Liver (tissue), 8 donors: ENCODE measurements at regions not wholly inside any gene's neighbourhood (a gene's known extent, or its start where the extent isn't known, plus 50 kb on each side); places are given as distances from the start of the nearest gene placed in this dataset.

Experiments used
- DNase-seq: peaks from one replicate; pipeline ENCODE4 v3.0.0-alpha.2; 2017; ENCODE audit warnings: low spot score
- H3K27ac ChIP-seq, 2 donors: one replicate each; pipeline ENCODE4 v1.7.0; 2013; ENCODE audit warnings: inconsistent platforms in 2 of 2, low read length in 2 of 2, control low read depth in 1 of 2, low read depth in 1 of 2, mild to moderate bottlenecking in 1 of 2
- H3K27me3 ChIP-seq, 4 donors: one replicate each; pipeline versions ENCODE4 v1.6.1 to v1.7.0; 2013; ENCODE audit warnings: low read length in 3 of 4, inconsistent platforms in 1 of 4, mild to moderate bottlenecking in 1 of 4, moderate library complexity in 1 of 4; ENCODE audit not compliant: control insufficient read depth in 4 of 4, insufficient read depth in 4 of 4
- H3K36me3 ChIP-seq, 4 donors: one replicate each; pipeline versions ENCODE4 v1.6.1 to v1.7.0; 2013; ENCODE audit warnings: low read length in 3 of 4, mild to moderate bottlenecking in 3 of 4, low read depth in 1 of 4, moderate library complexity in 1 of 4; ENCODE audit not compliant: control insufficient read depth in 4 of 4, insufficient read depth in 3 of 4
- H3K4me1 ChIP-seq, 4 donors: one replicate each; pipeline versions ENCODE4 v1.6.1 to v1.7.0; 2013; ENCODE audit warnings: low read length in 3 of 4, mild to moderate bottlenecking in 3 of 4, moderate library complexity in 1 of 4; ENCODE audit not compliant: control insufficient read depth in 4 of 4, insufficient read depth in 4 of 4
- H3K4me3 ChIP-seq, 3 donors: one replicate each; pipeline versions ENCODE4 v1.6.1 to v1.7.0; 2013; ENCODE audit warnings: low read length in 3 of 3, control low read depth in 1 of 3, low read depth in 1 of 3, mild to moderate bottlenecking in 1 of 3
- H3K9ac ChIP-seq, 2 donors: one replicate each; pipeline ENCODE4 v1.7.0; 2013; ENCODE audit warnings: low read length in 2 of 2, mild to moderate bottlenecking in 2 of 2, moderate library complexity in 2 of 2, control low read depth in 1 of 2, low read depth in 1 of 2
- H3K9me3 ChIP-seq, 4 donors: one replicate each; pipeline versions ENCODE4 v1.6.1 to v1.7.0; 2013; ENCODE audit warnings: low read length in 3 of 4; ENCODE audit not compliant: control insufficient read depth in 4 of 4
- FOXA1 ChIP-seq: IDR thresholded peaks from 2 replicates; pipeline ENCODE4 v1.6.1; 2016; ENCODE audit warnings: antibody characterized with exemption
- FOXA2 ChIP-seq: IDR thresholded peaks from 2 replicates; pipeline ENCODE4 v1.6.1; 2016; ENCODE audit warnings: antibody characterized with exemption
- GABPA ChIP-seq, 2 donors: IDR thresholded peaks in 1 of 2; conservative IDR thresholded peaks in 1 of 2; 2 replicates each; pipeline ENCODE4 v1.6.1; 2016; ENCODE audit warnings: antibody characterized with exemption in 2 of 2, mild to moderate bottlenecking in 1 of 2, moderate library complexity in 1 of 2
- HNF4A ChIP-seq, 2 donors: conservative IDR thresholded peaks; 2 replicates each; pipeline ENCODE4 v1.6.1; 2016; ENCODE audit warnings: antibody characterized with exemption in 2 of 2, mild to moderate bottlenecking in 2 of 2
- HNF4G ChIP-seq: IDR thresholded peaks from 2 replicates; pipeline ENCODE4 v1.6.1; 2016; ENCODE audit warnings: antibody characterized with exemption
- NR2F2 ChIP-seq: IDR thresholded peaks from 2 replicates; pipeline ENCODE4 v1.6.1; 2016; ENCODE audit warnings: antibody characterized with exemption
- RAD21 ChIP-seq, 2 donors: IDR thresholded peaks; 2 replicates each; pipeline ENCODE4 v1.6.1; 2016; ENCODE audit warnings: antibody characterized with exemption in 2 of 2, mild to moderate bottlenecking in 2 of 2
- RXRA ChIP-seq, 2 donors: IDR thresholded peaks; 2 replicates each; pipeline ENCODE4 v1.6.1; 2017 to 2018; ENCODE audit warnings: antibody characterized with exemption in 2 of 2, mild to moderate bottlenecking in 1 of 2
- YY1 ChIP-seq: IDR thresholded peaks from 2 replicates; pipeline ENCODE4 v1.6.1; 2016; ENCODE audit warnings: antibody characterized with exemption, mild to moderate bottlenecking
- whole genome bisulfite sequencing: extraction: QIAGEN DNeasy Blood & Tissue Kit; methylation state at CpG from one replicate; pipeline ENCODE4 v1.1.7; 2013; 5-methylcytosine and 5-hydroxymethylcytosine counted together
- TF ChIP-seq, protein P1 (sequence below): IDR thresholded peaks from 2 replicates; pipeline ENCODE4 v1.6.1; 2016; ENCODE audit warnings: antibody characterized with exemption
- TF ChIP-seq, protein P2 (sequence below): fragments of 150-350 bp; IDR thresholded peaks from 2 replicates; pipeline ENCODE4 v1.5.1; 2017; ENCODE audit warnings: improper control_type of control experiment, low read depth, low read length; ENCODE audit not compliant: missing input control
- TF ChIP-seq, protein P3 (sequence below): IDR thresholded peaks from 2 replicates; pipeline ENCODE4 v1.6.1; 2016; ENCODE audit warnings: antibody characterized with exemption, mild to moderate bottlenecking
- TF ChIP-seq, protein P4 (sequence below): IDR thresholded peaks from 2 replicates; pipeline ENCODE4 v1.6.1; 2016; ENCODE audit warnings: antibody characterized with exemption
- donor health status: healthy.
- donor health status: healthy.
- donor health status: healthy.
- donor health status: healthy.
- donor health status: healthy.

DNA sequence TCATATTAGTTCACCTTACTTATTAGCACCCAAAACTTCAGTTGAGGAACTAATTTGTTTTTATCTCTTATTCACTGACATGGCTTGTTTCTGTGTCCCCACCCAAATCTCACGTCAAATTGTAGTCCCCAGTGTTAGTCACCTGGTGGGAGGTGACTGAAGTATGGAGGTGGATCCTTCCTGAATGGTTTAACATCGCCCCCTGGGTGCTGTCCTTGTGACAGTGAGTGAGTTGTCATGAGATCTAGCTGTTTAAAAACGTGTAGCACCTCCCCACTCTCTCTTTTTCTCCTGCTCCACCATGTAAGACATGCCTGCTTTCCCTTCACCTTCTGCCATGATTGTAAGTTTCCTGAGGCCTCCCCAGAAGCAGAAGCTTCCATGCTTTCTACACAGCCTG lies 75.0 kb upstream of the HECTD2 start:
- no peak overlapping the region for H3K4me3 ChIP-seq
- 68% methylated on average over 3 of the region's 3 CpGs for WGBS
- TF ChIP-seq YY1 (no peak), RAD21 (IDR thresholded peaks at IDR 0.05) (no peak), FOXA1 (no peak), HNF4G (no peak), GABPA (IDR thresholded peaks at IDR 0.05 in 1 of 2, conservative IDR thresholded peaks at IDR 0.05 in 1 of 2) (no peak), HNF4A (conservative IDR thresholded peaks at IDR 0.05) (no peak)
- TF ChIP-seq, protein P1, sequence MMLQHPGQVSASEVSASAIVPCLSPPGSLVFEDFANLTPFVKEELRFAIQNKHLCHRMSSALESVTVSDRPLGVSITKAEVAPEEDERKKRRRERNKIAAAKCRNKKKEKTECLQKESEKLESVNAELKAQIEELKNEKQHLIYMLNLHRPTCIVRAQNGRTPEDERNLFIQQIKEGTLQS, result no peak
- TF ChIP-seq, protein P2, sequence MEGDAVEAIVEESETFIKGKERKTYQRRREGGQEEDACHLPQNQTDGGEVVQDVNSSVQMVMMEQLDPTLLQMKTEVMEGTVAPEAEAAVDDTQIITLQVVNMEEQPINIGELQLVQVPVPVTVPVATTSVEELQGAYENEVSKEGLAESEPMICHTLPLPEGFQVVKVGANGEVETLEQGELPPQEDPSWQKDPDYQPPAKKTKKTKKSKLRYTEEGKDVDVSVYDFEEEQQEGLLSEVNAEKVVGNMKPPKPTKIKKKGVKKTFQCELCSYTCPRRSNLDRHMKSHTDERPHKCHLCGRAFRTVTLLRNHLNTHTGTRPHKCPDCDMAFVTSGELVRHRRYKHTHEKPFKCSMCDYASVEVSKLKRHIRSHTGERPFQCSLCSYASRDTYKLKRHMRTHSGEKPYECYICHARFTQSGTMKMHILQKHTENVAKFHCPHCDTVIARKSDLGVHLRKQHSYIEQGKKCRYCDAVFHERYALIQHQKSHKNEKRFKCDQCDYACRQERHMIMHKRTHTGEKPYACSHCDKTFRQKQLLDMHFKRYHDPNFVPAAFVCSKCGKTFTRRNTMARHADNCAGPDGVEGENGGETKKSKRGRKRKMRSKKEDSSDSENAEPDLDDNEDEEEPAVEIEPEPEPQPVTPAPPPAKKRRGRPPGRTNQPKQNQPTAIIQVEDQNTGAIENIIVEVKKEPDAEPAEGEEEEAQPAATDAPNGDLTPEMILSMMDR, result no peak

DNA sequence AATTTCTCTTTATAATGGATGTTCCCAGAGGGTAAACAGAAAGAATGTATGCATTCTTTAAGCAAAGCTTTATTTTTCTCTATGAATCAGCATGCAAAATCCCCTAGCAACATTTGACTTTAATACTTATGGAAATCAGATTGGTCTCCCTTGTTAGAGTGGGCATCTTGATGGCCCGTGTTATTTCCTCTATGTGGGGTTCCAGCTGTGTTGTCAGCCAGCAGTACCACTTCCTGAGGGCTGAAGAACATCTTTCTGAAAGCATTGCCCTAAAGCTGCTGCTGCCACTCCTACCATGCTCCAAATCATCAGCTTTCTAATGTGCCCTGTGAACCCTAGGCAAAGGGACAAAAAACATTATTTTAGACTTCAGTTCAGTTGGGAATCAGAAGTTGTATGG lies 70.4 kb upstream of the HECTD2 start:
- no peak overlapping the region for H3K9ac ChIP-seq
- H3K27me3 ChIP-seq, result no peaks in the 10 kb centered on the region
- no peaks in the 10 kb centered on the region for H3K36me3 ChIP-seq
- no peaks in the 10 kb centered on the region for H3K4me1 ChIP-seq
- no peak overlapping the region for H3K27ac ChIP-seq
- DNase-seq, result no peak
- WGBS, result 78% methylated on average over 1 of the region's 1 CpG
- no peaks in the 10 kb centered on the region for H3K9me3 ChIP-seq
- no peak overlapping the region for H3K4me3 ChIP-seq
- TF ChIP-seq NR2F2 (no peak), FOXA1 (no peak), FOXA2 (no peak), RXRA (IDR thresholded peaks at IDR 0.05) (no peak)
- TF ChIP-seq, protein P2, result no peak
- TF ChIP-seq, protein P1, result no peak

More for the DNA sequence above, 75.0 kb upstream of the HECTD2 start:
- DNase-seq, result no peak
- Histone ChIP-seq H3K36me3 (no peaks in the 10 kb centered on the region), H3K9me3 (no peaks in the 10 kb centered on the region), H3K27me3 (no peaks in the 10 kb centered on the region), H3K27ac (no peak overlapping the region), H3K9ac (no peak overlapping the region), H3K4me1 (no peaks in the 10 kb centered on the region)

DNA sequence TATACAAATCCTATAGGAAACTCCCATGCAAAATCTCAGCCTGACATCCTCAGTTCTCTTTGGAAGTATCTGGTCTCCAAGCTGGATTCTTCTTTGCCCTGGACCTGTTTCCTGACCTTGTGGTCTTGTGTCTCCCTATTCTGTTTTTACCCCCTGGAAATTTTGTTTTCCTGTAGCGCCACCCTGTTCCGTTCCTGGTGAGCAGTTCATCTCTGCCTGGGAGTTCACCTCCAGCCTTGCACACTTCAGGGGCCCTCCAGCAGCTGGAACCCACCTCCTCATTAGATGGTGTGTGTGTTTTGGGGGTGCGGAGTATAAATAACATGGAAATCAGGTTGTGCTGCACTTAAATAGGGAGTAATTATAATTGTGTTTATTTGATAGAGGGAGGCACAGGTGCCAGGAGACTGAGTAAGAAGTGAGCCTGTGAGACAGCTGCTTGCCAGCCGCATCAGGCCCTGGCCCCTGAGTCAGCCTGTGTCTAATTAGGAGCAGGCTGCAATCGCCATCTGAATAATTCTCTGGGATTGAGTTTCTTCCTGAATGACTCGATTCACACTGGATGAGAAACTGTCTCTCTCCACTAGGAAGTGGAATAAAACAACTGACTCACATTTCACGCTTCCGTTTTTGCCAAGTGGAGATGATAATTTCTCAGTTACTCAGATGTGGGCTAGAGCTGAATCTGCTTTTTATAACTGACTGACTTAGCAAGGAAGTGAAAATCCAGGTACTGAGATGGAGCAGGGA lies 69.4 kb upstream of the HECTD2 start:
- H3K27me3 ChIP-seq, result no peaks in the 10 kb centered on the region
- no peaks in the 10 kb centered on the region for H3K9me3 ChIP-seq
- H3K9ac ChIP-seq, result no peak overlapping the region
- H3K4me3 ChIP-seq, result no peak overlapping the region
- H3K27ac ChIP-seq, result no peak overlapping the region
- H3K4me1 ChIP-seq, result no peaks in the 10 kb centered on the region
- H3K36me3 ChIP-seq, result no peaks in the 10 kb centered on the region
- TF ChIP-seq, protein P1, result no peak
- TF ChIP-seq YY1 (no peak), FOXA1 (no peak), RAD21 (IDR thresholded peaks at IDR 0.05) (no peak), HNF4G (no peak)
- TF ChIP-seq, protein P2, result no peak
- TF ChIP-seq, protein P3, sequence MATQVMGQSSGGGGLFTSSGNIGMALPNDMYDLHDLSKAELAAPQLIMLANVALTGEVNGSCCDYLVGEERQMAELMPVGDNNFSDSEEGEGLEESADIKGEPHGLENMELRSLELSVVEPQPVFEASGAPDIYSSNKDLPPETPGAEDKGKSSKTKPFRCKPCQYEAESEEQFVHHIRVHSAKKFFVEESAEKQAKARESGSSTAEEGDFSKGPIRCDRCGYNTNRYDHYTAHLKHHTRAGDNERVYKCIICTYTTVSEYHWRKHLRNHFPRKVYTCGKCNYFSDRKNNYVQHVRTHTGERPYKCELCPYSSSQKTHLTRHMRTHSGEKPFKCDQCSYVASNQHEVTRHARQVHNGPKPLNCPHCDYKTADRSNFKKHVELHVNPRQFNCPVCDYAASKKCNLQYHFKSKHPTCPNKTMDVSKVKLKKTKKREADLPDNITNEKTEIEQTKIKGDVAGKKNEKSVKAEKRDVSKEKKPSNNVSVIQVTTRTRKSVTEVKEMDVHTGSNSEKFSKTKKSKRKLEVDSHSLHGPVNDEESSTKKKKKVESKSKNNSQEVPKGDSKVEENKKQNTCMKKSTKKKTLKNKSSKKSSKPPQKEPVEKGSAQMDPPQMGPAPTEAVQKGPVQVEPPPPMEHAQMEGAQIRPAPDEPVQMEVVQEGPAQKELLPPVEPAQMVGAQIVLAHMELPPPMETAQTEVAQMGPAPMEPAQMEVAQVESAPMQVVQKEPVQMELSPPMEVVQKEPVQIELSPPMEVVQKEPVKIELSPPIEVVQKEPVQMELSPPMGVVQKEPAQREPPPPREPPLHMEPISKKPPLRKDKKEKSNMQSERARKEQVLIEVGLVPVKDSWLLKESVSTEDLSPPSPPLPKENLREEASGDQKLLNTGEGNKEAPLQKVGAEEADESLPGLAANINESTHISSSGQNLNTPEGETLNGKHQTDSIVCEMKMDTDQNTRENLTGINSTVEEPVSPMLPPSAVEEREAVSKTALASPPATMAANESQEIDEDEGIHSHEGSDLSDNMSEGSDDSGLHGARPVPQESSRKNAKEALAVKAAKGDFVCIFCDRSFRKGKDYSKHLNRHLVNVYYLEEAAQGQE, result no peak
- TF ChIP-seq, protein P4, sequence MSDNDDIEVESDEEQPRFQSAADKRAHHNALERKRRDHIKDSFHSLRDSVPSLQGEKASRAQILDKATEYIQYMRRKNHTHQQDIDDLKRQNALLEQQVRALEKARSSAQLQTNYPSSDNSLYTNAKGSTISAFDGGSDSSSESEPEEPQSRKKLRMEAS, result no peak
- DNase-seq, result no peak
- 84% methylated on average over 8 of the region's 8 CpGs for WGBS
